Glutamatergic neuron (in vitro differentiated cells): ENCODE measurements at regions not wholly inside any gene's neighbourhood (a gene's known extent, or its start where the extent isn't known, plus 50 kb on each side); places are given as distances from the start of the nearest gene placed in this dataset.

Experiments
- DNase-seq: peaks from one replicate; pipeline ENCODE4 v3.0.0; 2022
- H3K27ac Mint-ChIP-seq: one replicate; pipeline ENCODE4 v1.8.0; 2020; ENCODE audit warnings: mild to moderate bottlenecking, mixed read lengths, inconsistent platforms; ENCODE audit not compliant: unreplicated experiment
- H3K27me3 Mint-ChIP-seq: one replicate; pipeline ENCODE4 v1.8.0; 2020; ENCODE audit warnings: mild to moderate bottlenecking, moderate library complexity, mixed read lengths, inconsistent platforms; ENCODE audit not compliant: unreplicated experiment
- H3K36me3 Mint-ChIP-seq: one replicate; pipeline ENCODE4 v1.8.0; 2020; ENCODE audit warnings: mild to moderate bottlenecking, mixed read lengths, inconsistent platforms; ENCODE audit not compliant: unreplicated experiment
- H3K4me1 Mint-ChIP-seq: one replicate; pipeline ENCODE4 v1.8.0; 2020; ENCODE audit warnings: mild to moderate bottlenecking, low read depth, mixed read lengths, inconsistent platforms; ENCODE audit not compliant: unreplicated experiment
- H3K4me3 Mint-ChIP-seq: one replicate; pipeline ENCODE4 v1.8.0; 2020; ENCODE audit warnings: mild to moderate bottlenecking, mixed read lengths, inconsistent platforms; ENCODE audit not compliant: unreplicated experiment
- H3K9me3 Mint-ChIP-seq: one replicate; pipeline ENCODE4 v1.8.0; 2020; ENCODE audit warnings: mild to moderate bottlenecking, moderate library complexity, mixed read lengths, inconsistent platforms; ENCODE audit not compliant: unreplicated experiment
- TF ChIP-seq, protein P1 (sequence below): fragments of 200-600 bp; sonication (generic); IDR thresholded peaks from one replicate; pipeline ENCODE4 v1.5.0; 2021; ENCODE audit not compliant: partially characterized antibody, unreplicated experiment

DNA sequence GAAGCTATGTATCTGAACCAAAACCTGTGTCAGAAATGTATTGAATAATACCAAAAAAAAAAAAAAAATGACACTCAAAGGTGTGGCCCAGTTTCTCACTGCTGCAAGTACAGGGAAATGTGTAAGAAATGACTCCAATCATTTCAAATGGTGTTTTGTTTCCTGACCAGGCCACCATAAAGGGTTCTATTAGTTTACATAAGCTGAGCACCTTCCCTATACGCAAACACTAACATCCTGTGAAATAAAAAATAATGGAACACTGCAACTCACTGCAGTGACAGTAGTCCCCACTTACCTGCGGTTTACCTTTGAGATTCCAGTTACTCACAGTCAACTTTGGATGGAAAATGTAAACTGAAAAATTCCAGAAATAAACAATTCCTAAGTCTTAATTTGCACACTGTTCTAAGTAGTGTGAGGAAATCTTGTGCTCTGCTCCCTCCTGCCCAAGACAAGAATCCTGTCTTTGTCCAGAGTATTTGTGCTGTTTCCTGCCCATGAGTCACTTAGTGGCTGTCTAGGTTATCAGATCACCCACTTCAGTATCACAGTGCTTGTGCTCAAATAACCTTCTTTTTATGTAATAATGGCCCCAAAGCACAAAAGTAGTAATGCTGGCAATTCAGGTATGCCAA lies 265.3 kb downstream of the RCHY1 start:
- TF ChIP-seq, protein P1, sequence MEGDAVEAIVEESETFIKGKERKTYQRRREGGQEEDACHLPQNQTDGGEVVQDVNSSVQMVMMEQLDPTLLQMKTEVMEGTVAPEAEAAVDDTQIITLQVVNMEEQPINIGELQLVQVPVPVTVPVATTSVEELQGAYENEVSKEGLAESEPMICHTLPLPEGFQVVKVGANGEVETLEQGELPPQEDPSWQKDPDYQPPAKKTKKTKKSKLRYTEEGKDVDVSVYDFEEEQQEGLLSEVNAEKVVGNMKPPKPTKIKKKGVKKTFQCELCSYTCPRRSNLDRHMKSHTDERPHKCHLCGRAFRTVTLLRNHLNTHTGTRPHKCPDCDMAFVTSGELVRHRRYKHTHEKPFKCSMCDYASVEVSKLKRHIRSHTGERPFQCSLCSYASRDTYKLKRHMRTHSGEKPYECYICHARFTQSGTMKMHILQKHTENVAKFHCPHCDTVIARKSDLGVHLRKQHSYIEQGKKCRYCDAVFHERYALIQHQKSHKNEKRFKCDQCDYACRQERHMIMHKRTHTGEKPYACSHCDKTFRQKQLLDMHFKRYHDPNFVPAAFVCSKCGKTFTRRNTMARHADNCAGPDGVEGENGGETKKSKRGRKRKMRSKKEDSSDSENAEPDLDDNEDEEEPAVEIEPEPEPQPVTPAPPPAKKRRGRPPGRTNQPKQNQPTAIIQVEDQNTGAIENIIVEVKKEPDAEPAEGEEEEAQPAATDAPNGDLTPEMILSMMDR = no peak
- peaks cover 2% of the 10 kb centered on the region for H3K27me3 Mint-ChIP-seq
- no peak for DNase-seq
- H3K4me3 Mint-ChIP-seq = no peak overlapping the region
- H3K27ac Mint-ChIP-seq = no peak overlapping the region
- peaks cover 2% of the 10 kb centered on the region for H3K9me3 Mint-ChIP-seq
- H3K4me1 Mint-ChIP-seq = peaks cover 5% of the 10 kb centered on the region
- peaks cover 4% of the 10 kb centered on the region for H3K36me3 Mint-ChIP-seq

DNA sequence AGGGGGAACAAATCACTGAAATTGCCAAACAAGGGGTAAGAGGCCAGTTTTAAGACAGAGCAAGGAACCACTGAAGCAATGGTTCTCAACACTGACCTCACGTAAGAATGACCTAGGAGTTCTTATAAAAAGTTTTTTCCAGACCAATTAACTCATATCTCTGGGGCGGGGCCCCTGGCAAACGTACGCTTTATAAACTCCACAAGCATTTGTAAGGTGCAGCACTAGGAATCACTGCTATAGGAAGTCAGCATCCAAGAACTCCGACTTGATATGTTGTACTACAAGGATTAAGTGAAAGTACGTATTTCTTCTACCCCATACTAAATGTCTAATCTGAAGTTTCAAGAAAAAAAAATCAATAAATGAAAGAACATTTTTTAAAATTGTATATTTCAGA lies 269.9 kb downstream of the RCHY1 start:
- TF ChIP-seq, protein P1 = no peak
- Mint-ChIP-seq H3K4me3 (no peak overlapping the region), H3K36me3 (no peaks in the 10 kb centered on the region), H3K4me1 (no peaks in the 10 kb centered on the region), H3K27me3 (peaks cover 2% of the 10 kb centered on the region), H3K9me3 (no peaks in the 10 kb centered on the region), H3K27ac (no peak overlapping the region)
- DNase-seq = no peak

DNA sequence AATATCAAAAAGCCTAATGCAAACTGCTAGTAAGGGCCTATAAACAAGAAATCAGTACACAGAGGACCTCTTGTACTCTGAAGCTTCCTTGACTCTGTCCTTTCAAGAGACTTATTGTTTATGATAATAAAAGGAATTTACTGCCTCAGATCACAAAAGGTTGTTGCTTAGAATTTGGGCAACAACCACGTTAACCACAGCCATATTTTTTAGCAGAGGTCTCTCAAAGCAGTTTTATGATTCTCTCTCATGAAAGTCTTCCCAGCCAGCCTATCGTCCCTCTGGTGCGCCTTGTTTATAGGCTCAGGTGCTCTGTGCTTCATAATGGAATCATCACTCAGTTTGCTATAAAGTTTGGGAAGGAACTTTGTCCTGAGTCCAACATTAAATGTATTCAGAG lies 270.6 kb downstream of the RCHY1 start:
- Mint-ChIP-seq H3K4me3 (no peak overlapping the region), H3K4me1 (no peaks in the 10 kb centered on the region)
- TF ChIP-seq, protein P1 = no peak

DNA sequence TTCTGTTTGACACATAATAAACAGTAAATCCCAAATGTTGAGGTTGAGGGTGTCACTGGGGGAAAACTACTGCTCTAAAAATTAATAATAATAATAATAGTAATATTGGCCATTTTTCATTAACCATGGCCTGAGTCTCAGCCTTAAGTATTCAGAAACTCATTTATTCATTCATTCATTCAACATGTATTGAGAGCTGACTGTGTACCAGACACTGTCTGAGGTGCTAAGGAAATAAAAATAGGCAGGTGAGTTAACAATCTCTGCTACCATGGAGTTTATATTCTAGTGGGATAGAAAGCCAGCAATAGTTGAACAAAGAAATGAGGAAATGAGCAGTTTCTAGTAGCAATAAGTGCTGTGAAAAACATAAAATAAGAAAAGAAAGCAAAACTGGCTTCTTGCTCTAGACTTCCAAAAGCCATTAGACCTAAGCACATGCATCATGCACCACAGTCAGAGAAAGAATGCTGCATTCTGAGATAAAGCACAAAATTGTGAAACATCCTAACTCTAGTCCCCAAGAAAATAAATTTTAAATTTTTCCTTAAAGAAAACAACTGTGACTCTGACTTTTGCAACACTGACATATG lies 278.7 kb downstream of the RCHY1 start:
- no peaks in the 10 kb centered on the region for H3K9me3 Mint-ChIP-seq
- DNase-seq = no peak
- no peak overlapping the region for H3K27ac Mint-ChIP-seq
- no peaks in the 10 kb centered on the region for H3K4me1 Mint-ChIP-seq
- TF ChIP-seq, protein P1 = no peak
- H3K36me3 Mint-ChIP-seq = no peaks in the 10 kb centered on the region
- H3K4me3 Mint-ChIP-seq = no peak overlapping the region
- H3K27me3 Mint-ChIP-seq = peaks cover 2% of the 10 kb centered on the region

More for the DNA sequence above, 270.6 kb downstream of the RCHY1 start:
- Mint-ChIP-seq H3K36me3 (no peaks in the 10 kb centered on the region), H3K27me3 (peaks cover 2% of the 10 kb centered on the region), H3K27ac (no peak overlapping the region), H3K9me3 (no peaks in the 10 kb centered on the region)
- DNase-seq = no peak

DNA sequence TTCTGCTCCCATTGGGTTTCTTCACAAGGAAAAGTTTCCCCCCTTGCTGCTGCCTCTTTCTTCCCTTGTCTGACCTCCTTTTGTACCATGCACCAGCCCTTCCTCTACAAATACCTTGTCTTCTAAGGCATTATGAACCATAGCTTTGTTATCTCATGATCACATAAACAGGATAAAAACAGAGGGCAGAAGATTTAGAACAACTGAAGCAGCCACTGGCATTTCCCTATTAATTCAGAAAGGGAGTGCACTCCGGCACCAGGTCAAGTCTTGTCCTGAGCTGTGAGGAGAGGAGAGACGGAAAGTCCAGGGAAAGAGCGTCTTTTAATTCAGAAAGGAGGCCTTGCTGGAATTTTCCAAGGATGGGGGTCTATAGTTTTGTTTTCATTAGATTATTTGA lies 281.7 kb downstream of the RCHY1 start:
- H3K4me3 Mint-ChIP-seq = no peak overlapping the region
- H3K27ac Mint-ChIP-seq = no peak overlapping the region
- no peaks in the 10 kb centered on the region for H3K4me1 Mint-ChIP-seq
- no peaks in the 10 kb centered on the region for H3K9me3 Mint-ChIP-seq
- DNase-seq = no peak
- H3K36me3 Mint-ChIP-seq = no peaks in the 10 kb centered on the region
- peaks cover 2% of the 10 kb centered on the region for H3K27me3 Mint-ChIP-seq
- TF ChIP-seq, protein P1 = no peak
